CD4-positive, alpha-beta T cell treated with Interleukin-17A for 4 hours (primary cell): ENCODE measurements at regions not wholly inside any gene's neighbourhood (a gene's known extent, or its start where the extent isn't known, plus 50 kb on each side); places are given as distances from the start of the nearest gene placed in this dataset.

Source experiments
- DNase-seq: peaks from one replicate; pipeline ENCODE4 v3.0.0-alpha.2; 2020; ENCODE audit warnings: mixed read lengths

DNA sequence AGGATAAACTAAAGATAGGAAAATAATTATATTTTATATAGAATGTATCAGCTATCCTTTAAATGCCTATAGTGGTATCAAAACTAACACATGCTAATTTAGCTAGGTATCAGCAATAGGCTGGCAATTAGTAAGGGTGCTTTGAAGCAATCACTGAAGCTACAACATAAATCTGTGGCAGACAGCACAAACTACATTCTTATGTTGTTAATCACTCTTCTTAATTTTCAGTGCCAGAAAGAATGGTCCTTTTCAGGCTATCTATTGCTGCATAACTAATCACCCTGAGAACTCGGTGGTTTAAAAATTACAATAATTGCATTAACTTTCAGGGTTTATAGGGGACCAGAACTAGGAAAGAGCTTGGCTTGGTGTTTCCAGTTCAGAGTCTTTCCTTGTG, 963.1 kb downstream of the EFNB2 start:
- no peak for DNase-seq

DNA sequence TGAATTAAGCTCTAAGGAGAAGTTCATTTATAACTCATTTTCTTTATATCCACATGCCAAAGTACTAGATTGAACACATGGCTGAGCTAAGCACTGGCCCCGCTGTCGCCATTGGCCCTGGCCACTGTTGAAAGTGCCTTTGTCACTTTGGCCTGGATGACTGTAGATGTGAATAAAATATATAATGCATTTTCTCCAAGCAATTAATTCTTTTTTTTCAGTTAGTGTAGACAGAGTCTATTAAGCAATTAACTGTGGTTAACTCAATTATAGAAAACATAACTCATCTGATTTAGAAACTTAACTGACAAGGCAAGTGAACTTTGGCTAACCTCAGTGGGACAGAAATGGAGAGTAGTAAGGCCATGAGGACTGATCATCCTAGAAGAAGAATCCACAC, 965.6 kb downstream of the EFNB2 start:
- DNase-seq: no peak

DNA sequence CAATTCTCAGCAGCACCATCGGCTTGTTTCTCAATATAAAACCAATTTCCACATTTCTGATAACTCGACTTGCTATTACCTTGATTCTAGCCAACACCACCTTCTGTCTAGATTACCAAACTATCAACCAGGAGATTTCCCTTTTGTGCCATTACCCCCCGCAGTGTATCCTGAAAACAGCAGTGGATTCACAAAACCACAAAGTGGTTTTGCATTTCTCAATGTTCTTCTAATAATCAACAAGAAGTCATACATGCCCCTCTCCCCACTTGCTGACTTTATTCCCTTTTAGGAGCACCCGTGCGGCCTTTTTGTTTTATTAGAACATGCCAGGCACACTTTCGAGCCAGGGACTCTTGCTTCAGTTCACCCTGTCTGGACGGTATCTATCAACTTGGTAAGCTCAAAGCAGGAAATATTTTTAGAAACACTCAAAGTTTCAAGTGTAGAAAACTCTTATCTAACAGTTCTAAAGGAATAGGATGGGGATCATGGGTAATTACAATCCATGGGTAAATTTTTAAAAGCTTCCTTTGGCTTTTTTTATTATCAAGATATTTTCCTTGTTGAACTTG, 967.4 kb downstream of the EFNB2 start:
- no peak for DNase-seq

DNA sequence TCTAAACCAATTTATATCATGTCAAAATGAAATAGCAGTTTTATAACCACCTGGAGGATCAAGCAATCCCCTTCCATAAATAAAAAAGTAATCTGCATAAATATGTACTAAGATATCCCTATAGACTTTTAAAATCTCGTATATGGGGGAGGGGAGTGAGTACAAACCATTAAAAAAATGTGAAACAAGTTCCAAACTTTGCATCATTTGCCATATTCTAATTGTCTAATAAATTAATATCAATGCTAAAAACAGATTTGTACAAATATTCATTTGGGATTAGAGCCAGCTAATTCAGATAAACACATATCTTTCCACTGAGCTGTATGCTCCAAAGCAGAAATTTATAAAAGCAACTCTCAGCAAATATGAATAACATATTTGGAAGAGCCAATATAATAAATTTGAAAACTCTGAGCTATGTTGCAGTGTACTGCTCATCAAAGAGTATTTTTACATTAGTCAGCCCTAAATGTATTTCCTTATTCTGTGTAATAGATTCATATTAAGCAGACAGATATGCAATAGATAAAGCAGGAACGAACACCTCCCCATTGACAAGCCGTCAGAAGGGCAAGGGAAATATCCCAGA, 970.2 kb downstream of the EFNB2 start:
- DNase-seq: no peak

DNA sequence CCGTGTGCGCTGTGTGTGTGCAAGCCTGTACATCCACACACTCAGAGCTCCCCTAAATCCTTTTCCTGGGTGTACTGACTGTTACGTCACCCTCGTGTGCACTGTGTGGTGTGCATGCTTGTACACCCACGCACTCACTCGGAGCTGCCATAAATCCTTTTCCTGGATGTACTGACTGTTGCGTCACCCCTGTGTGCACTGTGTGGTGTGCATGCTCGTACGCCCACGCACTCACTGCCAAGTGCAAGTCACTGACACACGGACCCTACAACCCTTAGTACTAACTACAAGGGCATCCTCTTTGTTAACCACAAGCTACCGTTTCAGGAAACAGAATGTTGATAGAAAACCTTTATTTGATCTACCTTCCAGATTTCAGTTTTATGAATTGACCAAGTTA, 983.4 kb downstream of the EFNB2 start:
- no peak for DNase-seq

DNA sequence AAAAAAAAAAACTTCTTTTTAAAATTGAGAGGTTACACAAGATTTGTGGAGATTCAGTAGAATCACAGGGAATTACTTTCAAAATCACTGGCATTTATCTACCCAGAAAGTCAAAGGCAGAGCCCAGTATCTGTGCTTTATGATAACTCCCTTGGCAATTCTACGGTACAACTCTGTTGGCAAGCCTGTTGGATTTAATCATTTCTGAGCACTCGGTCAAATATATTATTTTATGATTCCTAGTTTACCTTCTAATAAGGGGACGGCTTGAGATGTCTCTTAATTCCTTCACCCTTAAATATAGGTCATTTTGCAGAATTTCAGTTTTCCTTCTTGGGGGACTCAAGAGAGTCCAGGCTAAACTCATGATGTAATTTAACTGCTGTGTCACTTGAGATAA, 987.6 kb downstream of the EFNB2 start:
- no peak for DNase-seq

DNA sequence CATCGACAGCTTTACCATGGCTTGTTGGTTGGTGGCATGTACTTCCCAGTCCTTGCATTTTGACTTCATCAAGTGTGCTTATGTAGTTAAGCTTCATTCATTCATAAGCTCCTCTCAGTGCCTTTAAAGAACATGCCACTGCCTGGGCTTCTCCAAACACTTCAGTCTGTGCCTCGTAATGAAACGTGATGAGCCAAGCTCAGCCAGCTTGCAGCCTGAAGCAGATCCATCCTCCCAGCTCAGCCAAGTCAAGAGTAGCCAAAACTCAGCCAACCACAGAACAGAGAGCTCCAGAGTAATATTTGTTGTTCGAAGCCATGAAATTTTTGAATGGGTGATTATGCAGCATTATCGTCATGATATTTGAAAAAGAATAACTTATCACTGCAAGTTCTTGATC, 989.7 kb downstream of the EFNB2 start:
- no peak for DNase-seq

DNA sequence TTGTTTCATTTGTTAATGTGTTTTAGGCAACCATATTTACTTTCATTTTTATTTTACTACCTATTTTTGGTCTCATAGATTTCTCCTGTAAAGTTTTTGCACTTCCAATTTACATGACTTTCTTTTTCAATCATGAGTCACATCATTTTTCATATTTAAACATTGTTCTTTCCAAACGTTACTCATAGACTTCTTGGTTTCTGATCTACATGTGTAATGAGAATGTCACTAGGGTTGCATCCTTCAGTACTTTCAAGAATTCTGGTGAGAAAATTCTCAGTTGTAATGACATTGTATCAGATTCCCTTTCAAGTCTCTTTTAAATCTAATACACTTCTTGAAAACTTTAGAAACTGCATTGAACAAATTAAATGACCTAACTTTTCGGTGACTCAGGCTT, 991.7 kb downstream of the EFNB2 start:
- DNase-seq: no peak

DNA sequence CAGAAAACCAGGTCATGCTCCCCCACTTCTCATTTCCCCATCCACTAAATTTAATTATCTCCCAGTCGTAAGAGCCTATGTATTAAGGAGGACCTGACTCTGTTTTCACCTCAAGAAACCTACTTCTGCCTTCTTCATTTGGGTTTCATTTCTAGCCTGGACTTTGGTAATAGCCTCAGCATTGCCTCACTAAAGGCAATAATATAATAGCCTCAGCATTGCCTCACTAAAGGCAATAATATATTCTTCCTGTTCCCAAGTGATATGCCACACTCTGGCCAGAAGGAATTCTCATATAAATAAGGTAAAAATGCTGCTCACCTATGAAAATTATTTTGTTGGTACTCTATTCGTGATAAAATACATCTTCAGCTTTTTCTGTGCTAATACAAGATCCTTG, 993.9 kb downstream of the EFNB2 start:
- no peak for DNase-seq

DNA sequence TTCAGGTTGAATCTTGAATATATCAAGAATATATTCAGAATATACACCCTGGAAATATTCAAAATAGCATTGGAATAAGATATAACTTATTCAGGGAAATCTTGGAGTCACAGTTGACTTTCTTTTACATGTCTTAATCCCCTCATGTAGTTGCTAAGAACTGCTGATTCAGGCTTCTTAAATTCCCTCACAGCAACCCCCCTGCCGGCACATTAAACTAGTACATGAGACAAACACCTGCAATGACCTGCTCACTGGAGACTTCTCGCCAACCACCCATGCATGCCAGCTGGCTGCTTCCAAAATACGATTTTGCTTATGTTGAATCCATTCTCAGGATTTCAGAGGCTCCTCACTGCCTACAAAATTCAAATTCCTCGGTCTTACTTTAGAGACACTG, 997.1 kb downstream of the EFNB2 start:
- no peak for DNase-seq

DNA sequence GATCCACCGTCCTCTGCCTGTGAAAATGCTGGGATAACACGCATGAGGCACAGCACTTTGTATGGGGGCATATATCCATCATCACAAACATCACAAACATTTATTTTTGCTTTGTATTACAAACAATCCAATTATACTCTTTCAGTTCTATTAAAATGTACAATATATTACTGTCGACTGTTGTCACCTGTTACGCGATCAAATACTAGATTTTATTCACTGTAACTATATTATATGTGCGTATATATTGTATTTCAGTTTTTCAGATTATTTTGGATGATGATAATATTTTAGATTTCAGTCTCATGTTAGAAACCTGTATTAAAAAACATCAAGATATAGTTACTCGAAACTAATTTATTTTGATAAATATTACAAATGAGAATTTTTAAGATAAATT, 998.3 kb downstream of the EFNB2 start:
- DNase-seq: no peak

DNA sequence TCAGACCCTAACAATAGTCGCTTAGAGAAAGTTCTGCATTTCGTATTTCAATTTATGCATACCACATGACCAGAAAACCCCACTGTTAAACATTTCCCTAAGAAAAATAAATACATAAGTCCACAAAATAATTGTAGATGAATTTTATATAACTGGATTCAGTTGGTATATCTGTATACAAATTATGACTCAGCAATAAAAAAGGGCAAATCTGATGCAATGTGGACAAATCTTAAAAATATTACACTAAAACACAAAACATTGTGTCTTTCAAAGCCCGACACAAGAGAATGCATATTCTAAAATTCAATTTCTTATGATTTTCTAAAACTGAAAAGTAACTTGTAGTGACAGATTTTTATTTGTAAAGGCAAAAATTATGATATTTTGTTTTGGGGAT, 1005.0 kb downstream of the EFNB2 start:
- no peak for DNase-seq

DNA sequence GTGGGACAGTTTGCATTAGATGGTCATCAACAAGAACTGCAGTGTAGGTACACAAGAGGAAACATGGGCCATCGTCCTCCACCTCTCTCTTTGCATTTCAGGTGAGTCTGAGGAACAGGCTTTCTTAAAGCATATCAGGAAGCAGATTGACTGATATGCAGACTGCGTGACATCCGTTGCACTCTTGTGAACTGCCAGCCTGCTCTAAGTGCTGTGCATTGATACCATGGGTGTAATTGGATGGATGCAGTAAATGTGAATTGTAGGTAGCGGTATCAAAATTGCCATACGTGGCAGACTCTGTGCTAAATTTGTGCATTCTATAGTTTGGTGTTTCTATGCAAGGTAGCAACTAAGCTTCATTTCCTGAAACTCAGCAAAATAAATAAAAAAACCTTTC, 1008.3 kb downstream of the EFNB2 start:
- no peak for DNase-seq

DNA sequence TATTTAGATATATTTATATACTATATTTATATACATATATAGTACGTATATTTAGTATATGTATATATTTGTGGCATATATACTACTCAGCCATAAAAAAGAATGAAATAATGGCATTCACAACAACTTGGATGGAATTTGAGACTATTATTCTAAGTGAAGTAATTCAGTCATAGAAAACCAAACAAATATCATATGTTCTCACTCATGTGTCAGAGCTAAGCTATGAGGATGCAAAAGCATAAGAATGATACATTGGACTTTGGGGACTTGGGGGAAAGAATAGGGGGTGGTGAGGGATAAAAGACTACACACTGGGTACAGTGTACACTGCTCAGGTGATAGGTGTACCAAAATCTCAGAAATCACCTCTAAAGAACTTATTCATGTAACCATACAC, 1015.7 kb downstream of the EFNB2 start:
- no peak for DNase-seq

DNA sequence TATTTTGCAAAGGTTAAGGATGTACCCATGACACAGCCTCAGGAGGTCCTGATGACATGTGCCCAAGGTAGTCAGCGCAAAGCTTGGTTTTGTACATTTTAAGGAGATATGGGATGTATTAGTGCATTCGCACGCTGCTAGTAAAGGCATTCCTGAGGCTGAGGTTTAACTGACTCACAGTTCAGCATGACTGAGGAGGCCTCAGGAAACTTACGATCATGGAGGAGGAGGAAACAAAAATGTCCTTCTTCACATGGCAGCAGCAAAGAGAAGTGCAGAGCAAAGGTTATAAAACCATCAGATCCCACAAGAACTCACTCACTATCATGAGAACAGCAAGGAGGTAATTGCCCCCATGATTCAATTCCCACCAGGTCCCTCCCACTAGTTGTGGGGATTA, 1017.4 kb downstream of the EFNB2 start:
- DNase-seq: no peak

DNA sequence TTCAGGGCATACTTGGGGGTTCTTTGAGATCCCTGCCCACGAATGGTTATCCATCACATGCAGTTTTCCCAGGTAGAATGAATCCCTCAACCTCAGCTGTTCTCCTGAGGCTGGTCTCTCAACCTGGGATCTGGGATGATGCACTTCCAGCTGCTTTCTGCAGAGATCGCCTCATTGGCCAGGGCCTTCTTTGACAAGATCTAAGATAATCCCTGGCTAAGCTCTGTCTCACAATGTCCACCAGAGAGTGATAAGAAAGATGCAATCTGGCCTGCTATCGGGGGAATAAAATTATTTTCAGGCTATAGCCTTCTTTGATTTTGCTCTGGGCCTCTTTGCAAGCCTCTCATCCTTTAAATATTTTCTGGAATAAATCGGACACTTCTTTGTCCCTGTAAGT, 1021.1 kb downstream of the EFNB2 start:
- DNase-seq: no peak

DNA sequence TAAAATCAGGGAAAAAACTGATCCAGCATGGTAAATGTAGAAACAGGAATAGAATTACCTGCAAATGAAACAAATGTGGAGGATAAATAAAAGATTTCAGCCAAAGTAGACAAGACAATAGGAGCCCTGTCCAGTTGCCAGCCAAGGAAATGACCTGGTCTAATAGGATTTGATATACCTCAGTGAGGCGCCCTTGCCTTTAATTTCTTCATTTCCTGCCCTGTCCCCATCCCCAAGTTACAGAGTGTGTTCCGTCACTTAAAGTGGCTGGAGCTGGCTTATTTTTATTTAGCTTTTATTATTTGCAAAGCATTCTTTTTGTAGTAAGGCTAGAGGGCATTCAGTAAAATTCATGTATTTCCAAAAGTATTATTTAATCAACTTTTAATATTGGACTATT, 1022.0 kb downstream of the EFNB2 start:
- DNase-seq: no peak

DNA sequence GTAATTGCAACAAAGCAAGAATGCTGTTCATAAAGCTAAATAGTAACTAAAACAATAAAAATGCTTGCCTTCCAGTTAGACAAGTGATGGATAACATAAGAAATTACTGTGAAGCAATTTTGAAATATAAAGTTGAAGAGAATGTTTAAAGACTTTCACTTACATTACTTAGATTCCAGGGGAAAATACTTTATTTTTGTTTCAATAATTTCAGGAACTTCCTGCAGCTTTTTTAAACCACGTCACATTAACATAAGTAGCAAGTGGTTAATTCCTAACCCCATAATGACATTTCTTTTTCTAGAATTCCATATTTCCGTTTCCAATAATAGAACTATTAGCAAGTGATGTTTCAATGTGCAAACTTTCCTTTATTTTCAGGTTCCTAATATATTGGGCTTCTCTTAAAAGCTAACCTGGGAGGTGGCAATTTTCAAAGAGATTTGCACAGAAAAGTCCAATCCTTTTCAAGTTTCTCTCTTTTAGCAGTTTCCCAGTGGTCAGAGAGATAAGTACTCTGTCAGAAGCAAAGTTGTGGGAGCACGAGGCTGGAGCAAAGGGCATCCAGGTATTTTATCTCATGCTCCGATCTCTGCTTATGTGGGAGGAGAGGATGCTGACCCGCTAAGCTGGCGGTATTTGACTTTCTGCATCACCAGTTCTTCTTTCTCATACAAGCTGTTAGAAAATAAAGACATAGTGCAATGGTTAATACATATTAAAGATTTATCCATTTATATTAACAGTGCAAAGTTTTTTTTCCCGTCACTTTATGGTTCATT, 1025.3 kb downstream of the EFNB2 start:
- DNase-seq: no peak

DNA sequence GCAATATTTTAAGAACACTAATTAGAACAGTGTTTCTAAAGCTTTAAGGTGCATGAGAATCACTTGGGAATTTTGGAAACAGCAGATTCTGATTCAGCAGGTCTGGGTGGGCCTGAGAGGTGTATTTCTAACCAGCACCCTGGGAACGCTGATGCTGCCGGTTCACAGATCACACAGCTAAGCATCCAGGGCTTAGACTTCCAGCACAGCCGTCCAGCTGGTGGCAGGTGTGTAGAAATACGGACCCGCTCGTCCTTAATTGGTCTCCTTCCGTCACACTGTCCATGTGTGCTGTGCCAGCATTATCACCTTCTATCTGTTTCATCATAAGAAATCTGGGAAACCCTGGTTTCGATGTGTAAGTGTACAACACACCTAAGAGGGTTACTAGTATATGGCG, 1029.0 kb downstream of the EFNB2 start:
- DNase-seq: no peak

DNA sequence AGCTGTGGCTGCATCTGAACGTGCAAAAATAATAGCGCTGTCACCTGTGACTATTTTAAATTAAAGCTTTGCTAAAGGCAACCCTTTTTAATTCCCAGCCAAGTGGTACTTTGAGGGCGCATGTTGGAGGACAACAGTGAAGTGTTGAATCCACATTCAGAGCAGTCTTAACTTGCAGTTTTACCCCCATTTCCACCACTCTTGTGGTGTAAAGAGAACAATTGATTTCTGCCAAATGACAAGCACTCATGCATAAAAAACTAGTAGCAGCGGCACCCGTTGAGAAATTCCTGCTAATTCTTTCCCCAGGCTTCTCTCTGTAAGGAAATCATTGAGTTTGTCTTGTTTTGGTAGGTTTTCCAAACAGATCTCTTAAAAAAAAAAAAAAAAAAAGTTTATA, 1033.3 kb downstream of the EFNB2 start:
- DNase-seq: no peak

DNA sequence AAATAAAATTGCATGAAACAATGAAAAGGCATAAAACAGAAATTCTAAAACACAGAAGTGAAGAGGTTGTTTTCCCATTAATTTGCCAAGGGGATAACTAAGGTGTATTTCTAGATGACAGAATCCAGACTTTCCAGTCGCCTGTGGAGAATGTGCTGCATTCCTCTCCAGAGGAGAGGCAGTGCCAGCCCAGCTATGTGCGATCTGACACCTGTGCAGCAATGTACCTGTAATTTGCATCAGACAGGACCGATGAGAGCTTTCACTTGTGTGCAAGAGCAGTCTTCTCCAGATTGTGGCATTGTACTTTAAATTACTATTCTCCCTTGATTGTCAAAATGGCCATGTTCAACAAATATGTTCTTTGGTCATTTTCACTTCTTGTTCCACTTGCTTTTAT, 1037.9 kb downstream of the EFNB2 start:
- no peak for DNase-seq

DNA sequence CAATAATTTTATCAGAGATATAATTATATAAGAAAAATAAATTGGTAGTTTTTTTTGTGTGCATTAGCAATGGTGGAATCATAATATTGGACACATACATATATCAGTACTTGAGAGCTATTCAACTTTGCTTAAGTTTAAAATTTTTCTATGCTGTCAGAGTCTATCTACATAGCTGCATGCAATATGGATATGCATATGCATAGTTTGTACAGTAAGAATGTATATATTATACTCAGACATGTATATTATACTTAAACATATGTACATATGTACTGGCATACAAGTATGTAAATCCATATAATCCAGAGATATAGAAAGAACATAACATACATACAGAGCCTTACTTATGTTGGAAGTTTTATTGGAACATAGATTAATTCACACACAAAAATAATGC, 1043.2 kb downstream of the EFNB2 start:
- no peak for DNase-seq

DNA sequence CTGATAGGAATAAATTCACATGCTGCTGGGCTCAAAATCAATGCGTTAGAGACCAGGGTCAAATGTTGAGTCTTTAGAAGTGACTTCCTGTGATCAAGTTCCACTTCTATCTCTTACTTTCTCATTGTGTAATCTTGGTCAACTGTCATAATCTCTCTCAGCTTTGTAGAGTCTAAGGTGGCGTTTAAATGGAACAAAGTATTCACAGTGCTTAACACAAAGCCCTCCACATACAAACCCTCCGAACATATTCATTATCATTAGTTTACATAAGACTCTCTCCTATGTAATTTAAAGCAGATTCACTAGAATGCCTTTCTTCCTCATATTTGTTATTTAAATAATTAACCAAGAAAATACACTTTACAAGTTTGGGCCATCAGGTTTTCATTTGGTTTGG, 1044.1 kb downstream of the EFNB2 start:
- DNase-seq: no peak

DNA sequence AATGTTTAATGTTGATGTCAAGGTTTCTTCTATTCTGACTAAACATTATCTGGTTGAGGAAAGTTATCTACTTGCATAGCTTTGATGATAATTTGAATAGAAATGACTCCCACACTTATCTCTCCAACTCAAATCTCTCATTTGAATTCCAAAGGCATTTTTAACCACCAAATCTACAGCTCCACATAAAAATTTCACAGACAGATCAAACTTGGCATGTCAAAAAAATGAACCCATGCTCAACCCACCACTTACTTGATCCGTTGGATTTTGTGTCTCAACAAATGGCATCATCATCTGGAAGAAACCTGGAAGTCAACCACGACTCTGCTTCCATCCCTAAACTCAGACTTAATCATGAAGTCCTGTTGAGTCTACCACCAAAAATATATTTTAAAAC, 1050.4 kb downstream of the EFNB2 start:
- no peak for DNase-seq
